ENCODE measurements at regions not wholly inside any gene's neighbourhood (a gene's known extent, or its start where the extent isn't known, plus 50 kb on each side); places are given as distances from the start of the nearest gene placed in this dataset.

DNA sequence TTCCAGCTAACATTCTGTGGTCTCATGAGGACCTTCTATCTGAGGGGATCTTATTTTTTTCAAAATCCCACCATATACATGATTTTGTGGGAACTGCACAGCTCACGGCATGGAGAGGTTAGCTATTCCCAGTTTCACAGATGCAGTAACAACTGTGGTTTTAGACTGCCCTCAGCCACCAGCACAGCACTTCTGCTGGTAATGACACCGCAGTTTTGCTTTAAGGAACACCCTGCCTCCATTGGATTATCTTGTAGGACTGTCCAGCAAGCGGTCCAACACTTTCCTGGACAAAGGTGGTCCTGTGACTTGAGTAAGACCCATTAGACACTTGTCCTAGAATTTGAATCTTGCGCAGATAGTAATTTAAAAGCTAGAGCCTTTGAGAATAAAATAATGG is 65.3 kb upstream of the SMNDC1 start:
- ChIA-PET CTCF (interaction anchor here (0.5 kb wide), 1 partner anchor 38 kb away, joined by 3 read pairs; no protein-coding TSS in a partner anchor), POLR2A (no interaction called here)
- Histone ChIP-seq H3K4me3 (ENCODE audit: low read depth, low read length) (no peak overlapping the region), H3K4me1 (peaks cover 5% of the 10 kb centered on the region; the same call in 1 of the 2 replicates), H3K9me3 (no peaks in the 10 kb centered on the region), H3K27me3 (replicated peaks; ENCODE audit: control insufficient read depth, insufficient read depth, low read length) (no peaks in the 10 kb centered on the region), H3K36me3 (ENCODE audit: control insufficient read depth, insufficient read depth, low read length) (no peaks in the 10 kb centered on the region)
- intact Hi-C loops (cut with micrococcal nuclease; ENCODE audit: unreplicated experiment): no loop called here
- H3K4me1 Mint-ChIP-seq (ENCODE audit: low read depth, unreplicated experiment): no peaks in the 10 kb centered on the region
- no peaks in the 10 kb centered on the region for H3K9me3 Mint-ChIP-seq (ENCODE audit: unreplicated experiment)
- no peak overlapping the region for H3K27ac Mint-ChIP-seq (ENCODE audit: unreplicated experiment)
- no peaks in the 10 kb centered on the region for H3K27me3 Mint-ChIP-seq (ENCODE audit: insufficient read depth, unreplicated experiment)
- peaks cover 5% of the 10 kb centered on the region for H3K36me3 Mint-ChIP-seq (ENCODE audit: insufficient read depth, unreplicated experiment)
- BruUV-seq (replicated peaks): no TSS peak
- TF ChIP-seq, protein P1, sequence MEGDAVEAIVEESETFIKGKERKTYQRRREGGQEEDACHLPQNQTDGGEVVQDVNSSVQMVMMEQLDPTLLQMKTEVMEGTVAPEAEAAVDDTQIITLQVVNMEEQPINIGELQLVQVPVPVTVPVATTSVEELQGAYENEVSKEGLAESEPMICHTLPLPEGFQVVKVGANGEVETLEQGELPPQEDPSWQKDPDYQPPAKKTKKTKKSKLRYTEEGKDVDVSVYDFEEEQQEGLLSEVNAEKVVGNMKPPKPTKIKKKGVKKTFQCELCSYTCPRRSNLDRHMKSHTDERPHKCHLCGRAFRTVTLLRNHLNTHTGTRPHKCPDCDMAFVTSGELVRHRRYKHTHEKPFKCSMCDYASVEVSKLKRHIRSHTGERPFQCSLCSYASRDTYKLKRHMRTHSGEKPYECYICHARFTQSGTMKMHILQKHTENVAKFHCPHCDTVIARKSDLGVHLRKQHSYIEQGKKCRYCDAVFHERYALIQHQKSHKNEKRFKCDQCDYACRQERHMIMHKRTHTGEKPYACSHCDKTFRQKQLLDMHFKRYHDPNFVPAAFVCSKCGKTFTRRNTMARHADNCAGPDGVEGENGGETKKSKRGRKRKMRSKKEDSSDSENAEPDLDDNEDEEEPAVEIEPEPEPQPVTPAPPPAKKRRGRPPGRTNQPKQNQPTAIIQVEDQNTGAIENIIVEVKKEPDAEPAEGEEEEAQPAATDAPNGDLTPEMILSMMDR (IDR thresholded peaks at IDR 0.05; ENCODE audit: insufficient read depth in 1 of 2, low read depth in 1 of 2, low read length in 1 of 2, severe bottlenecking in 1 of 2, unreplicated experiment in 1 of 2): no peak
- H3K4me3 Mint-ChIP-seq (ENCODE audit: unreplicated experiment): no peak overlapping the region
- DNase-seq: no peak

DNA sequence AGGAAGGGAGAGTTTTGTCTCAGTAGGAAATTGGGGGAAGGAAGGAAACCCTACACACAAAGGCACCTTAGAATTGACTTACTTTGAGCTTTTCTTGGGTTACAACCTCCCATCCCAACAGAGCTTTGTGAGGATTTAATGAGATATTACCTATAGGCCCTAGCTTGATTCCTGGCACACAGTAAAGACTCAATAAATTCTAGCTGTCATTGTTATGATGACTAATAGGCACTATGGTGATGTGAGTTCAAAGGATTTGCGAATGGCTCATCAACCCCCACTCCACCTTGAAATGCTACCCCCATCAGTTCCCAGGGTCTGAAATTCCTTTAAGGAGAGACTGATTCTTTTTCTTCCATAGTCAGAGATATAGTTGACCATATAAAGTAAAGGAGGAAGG is 67.9 kb upstream of the SMNDC1 start:
- CTCF ChIA-PET: no interaction called here
- Histone ChIP-seq H3K27me3 (replicated peaks; ENCODE audit: control insufficient read depth, insufficient read depth, low read length) (no peaks in the 10 kb centered on the region), H3K36me3 (ENCODE audit: control insufficient read depth, insufficient read depth, low read length) (no peaks in the 10 kb centered on the region), H3K9me3 (no peaks in the 10 kb centered on the region), H3K4me3 (ENCODE audit: low read depth, low read length) (no peak overlapping the region), H3K4me1 (peaks cover 19% of the 10 kb centered on the region)
- peaks cover 5% of the 10 kb centered on the region for H3K36me3 Mint-ChIP-seq (ENCODE audit: insufficient read depth, unreplicated experiment)
- TF ChIP-seq, protein P1 (IDR thresholded peaks at IDR 0.05; ENCODE audit: insufficient read depth in 1 of 2, low read depth in 1 of 2, low read length in 1 of 2, severe bottlenecking in 1 of 2, unreplicated experiment in 1 of 2): no peak
- no peak overlapping the region for H3K4me3 Mint-ChIP-seq (ENCODE audit: unreplicated experiment)
- intact Hi-C loops (cut with micrococcal nuclease; ENCODE audit: unreplicated experiment): no loop called here
- DNase-seq: no peak
- POLR2A ChIA-PET: no interaction called here
- no peaks in the 10 kb centered on the region for H3K9me3 Mint-ChIP-seq (ENCODE audit: unreplicated experiment)
- peaks cover 11% of the 10 kb centered on the region for H3K4me1 Mint-ChIP-seq (ENCODE audit: low read depth, unreplicated experiment)
- H3K27me3 Mint-ChIP-seq (ENCODE audit: insufficient read depth, unreplicated experiment): no peaks in the 10 kb centered on the region
- no peak overlapping the region for H3K27ac Mint-ChIP-seq (ENCODE audit: unreplicated experiment)
- BruUV-seq (replicated peaks): no TSS peak

DNA sequence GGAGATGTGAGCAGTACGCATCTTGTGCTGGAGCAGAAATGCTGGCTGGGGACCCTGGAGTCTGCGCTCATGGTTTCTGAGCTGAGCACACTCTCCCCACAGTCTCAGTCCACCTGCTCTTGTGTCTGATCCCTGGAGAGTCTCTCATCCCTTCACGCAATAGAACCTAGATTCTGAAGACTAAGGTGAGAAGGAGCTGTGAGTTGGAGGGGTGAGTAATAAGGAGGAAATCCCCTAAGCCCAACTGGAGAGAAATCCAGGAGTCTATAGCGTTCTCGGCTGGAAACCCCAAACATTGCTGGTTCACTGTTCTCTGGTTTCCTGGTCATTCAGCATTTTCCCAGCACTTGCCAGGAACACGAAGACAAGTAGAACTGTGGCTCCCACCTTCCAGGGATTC is 68.3 kb upstream of the SMNDC1 start:
- Mint-ChIP-seq H3K27me3 (ENCODE audit: insufficient read depth, unreplicated experiment) (no peaks in the 10 kb centered on the region), H3K4me1 (ENCODE audit: low read depth, unreplicated experiment) (peaks cover 14% of the 10 kb centered on the region), H3K36me3 (ENCODE audit: insufficient read depth, unreplicated experiment) (peaks cover 5% of the 10 kb centered on the region), H3K4me3 (ENCODE audit: unreplicated experiment) (no peak overlapping the region), H3K9me3 (ENCODE audit: unreplicated experiment) (no peaks in the 10 kb centered on the region), H3K27ac (ENCODE audit: unreplicated experiment) (no peak overlapping the region)
- BruUV-seq (replicated peaks): no TSS peak
- H3K4me1 ChIP-seq: peaks cover 23% of the 10 kb centered on the region
- TF ChIP-seq, protein P1 (IDR thresholded peaks at IDR 0.05; ENCODE audit: insufficient read depth in 1 of 2, low read depth in 1 of 2, low read length in 1 of 2, severe bottlenecking in 1 of 2, unreplicated experiment in 1 of 2): no peak
- ChIA-PET POLR2A (no interaction called here), CTCF (no interaction called here)
- no peak overlapping the region for H3K4me3 ChIP-seq (ENCODE audit: low read depth, low read length)
- no peak for DNase-seq
- no peaks in the 10 kb centered on the region for H3K36me3 ChIP-seq (ENCODE audit: control insufficient read depth, insufficient read depth, low read length)
- intact Hi-C loops (cut with micrococcal nuclease; ENCODE audit: unreplicated experiment): no loop called here
- no peaks in the 10 kb centered on the region for H3K27me3 ChIP-seq (replicated peaks; ENCODE audit: control insufficient read depth, insufficient read depth, low read length)
- no peaks in the 10 kb centered on the region for H3K9me3 ChIP-seq

All from Caco-2 (cell line).